ENCODE measurements at regions not wholly inside any gene's neighbourhood (a gene's known extent, or its start where the extent isn't known, plus 50 kb on each side); places are given as distances from the start of the nearest gene placed in this dataset.

DNA sequence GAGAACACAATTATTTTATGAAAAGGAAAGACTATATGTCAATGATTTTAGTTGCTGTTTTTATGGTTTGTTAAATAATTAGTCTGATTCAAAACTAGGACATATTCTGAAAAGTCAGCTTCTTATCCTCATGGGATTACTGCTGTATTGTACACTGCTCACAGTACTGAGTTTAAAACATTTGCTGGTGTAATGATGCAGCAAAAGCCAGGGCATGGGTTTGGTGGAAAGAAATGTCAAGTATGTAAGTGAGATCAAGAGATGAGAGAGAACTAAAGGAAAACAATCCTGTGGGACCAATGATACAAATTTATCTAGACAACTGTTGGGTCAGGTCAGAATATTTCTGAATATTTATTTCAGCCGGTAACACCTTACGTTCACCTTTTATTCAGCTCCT lies 210.1 kb upstream of the ARHGEF26 start:
- Mint-ChIP-seq H3K4me3 (ENCODE audit: low read depth, unreplicated experiment) (no peak overlapping the region), H3K9me3 (ENCODE audit: low read depth, unreplicated experiment) (peaks cover 3% of the 10 kb centered on the region), H3K36me3 (ENCODE audit: insufficient read depth, unreplicated experiment) (no peaks in the 10 kb centered on the region), H3K4me1 (ENCODE audit: low read depth, unreplicated experiment) (peaks cover 16% of the 10 kb centered on the region), H3K27ac (ENCODE audit: unreplicated experiment) (no peak overlapping the region), H3K27me3 (ENCODE audit: unreplicated experiment) (no peaks in the 10 kb centered on the region)
- no TSS peak for BruUV-seq (replicated peaks)
- intact Hi-C loops (cut with micrococcal nuclease; ENCODE audit: unreplicated experiment): no loop called here
- CTCF ChIA-PET: no interaction called here
- no peak for DNase-seq
- TF ChIP-seq, protein P1, sequence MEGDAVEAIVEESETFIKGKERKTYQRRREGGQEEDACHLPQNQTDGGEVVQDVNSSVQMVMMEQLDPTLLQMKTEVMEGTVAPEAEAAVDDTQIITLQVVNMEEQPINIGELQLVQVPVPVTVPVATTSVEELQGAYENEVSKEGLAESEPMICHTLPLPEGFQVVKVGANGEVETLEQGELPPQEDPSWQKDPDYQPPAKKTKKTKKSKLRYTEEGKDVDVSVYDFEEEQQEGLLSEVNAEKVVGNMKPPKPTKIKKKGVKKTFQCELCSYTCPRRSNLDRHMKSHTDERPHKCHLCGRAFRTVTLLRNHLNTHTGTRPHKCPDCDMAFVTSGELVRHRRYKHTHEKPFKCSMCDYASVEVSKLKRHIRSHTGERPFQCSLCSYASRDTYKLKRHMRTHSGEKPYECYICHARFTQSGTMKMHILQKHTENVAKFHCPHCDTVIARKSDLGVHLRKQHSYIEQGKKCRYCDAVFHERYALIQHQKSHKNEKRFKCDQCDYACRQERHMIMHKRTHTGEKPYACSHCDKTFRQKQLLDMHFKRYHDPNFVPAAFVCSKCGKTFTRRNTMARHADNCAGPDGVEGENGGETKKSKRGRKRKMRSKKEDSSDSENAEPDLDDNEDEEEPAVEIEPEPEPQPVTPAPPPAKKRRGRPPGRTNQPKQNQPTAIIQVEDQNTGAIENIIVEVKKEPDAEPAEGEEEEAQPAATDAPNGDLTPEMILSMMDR (IDR thresholded peaks at IDR 0.05; ENCODE audit: unreplicated experiment): no peak

DNA sequence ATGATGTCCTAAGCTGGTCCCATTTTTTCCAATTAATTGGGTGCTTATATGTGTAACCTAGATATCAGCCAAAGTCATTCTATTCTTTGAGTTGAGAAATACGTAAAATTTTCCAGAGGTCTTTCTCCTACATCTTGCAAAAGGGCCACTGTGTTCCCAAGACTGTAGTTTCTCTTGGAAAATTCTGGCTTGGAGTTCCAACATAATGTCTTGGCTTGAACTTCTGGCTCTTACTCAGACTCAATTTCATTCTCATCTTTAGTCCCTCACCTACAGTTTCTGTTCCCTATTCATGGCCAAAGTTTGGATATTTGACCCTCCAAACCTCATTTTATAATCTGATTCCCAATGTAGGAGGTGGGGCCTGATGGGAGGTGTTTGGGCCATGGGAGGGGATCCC lies 201.4 kb upstream of the ARHGEF26 start:
- Mint-ChIP-seq H3K9me3 (ENCODE audit: low read depth, unreplicated experiment) (peaks cover 6% of the 10 kb centered on the region), H3K27me3 (ENCODE audit: unreplicated experiment) (no peaks in the 10 kb centered on the region), H3K27ac (ENCODE audit: unreplicated experiment) (no peak overlapping the region), H3K4me1 (ENCODE audit: low read depth, unreplicated experiment) (no peaks in the 10 kb centered on the region), H3K4me3 (ENCODE audit: low read depth, unreplicated experiment) (no peak overlapping the region), H3K36me3 (ENCODE audit: insufficient read depth, unreplicated experiment) (no peaks in the 10 kb centered on the region)
- TF ChIP-seq, protein P1 (IDR thresholded peaks at IDR 0.05; ENCODE audit: unreplicated experiment): no peak
- DNase-seq: no peak
- CTCF ChIA-PET: no interaction called here
- no TSS peak for BruUV-seq (replicated peaks)
- intact Hi-C loops (cut with micrococcal nuclease; ENCODE audit: unreplicated experiment): no loop called here

DNA sequence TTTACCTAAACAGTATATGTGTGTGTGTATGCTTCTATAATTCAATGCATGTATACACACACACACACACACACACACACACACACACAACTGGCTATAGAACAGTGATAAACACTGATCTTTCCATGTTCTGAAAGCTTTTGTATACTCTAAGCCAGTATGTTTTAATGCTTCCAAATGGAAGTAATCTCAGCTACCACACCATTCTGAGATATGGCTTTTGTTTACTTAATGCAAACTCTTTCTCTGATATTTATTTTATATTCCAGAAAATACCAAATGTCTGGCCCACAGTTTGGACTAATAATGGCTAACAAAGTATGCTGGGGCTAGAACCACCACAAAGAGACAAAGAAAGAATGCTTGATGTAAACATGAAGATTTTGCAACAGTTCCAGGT lies 199.4 kb upstream of the ARHGEF26 start:
- Mint-ChIP-seq H3K27ac (ENCODE audit: unreplicated experiment) (no peak overlapping the region), H3K4me1 (ENCODE audit: low read depth, unreplicated experiment) (no peaks in the 10 kb centered on the region), H3K4me3 (ENCODE audit: low read depth, unreplicated experiment) (no peak overlapping the region), H3K27me3 (ENCODE audit: unreplicated experiment) (no peaks in the 10 kb centered on the region), H3K36me3 (ENCODE audit: insufficient read depth, unreplicated experiment) (no peaks in the 10 kb centered on the region), H3K9me3 (ENCODE audit: low read depth, unreplicated experiment) (peaks cover 3% of the 10 kb centered on the region)
- CTCF ChIA-PET: interaction anchor here (0.6 kb wide), 1 partner anchor 246 kb away, joined by 3 read pairs; no protein-coding TSS in a partner anchor
- intact Hi-C loops (cut with micrococcal nuclease; ENCODE audit: unreplicated experiment): no loop called here
- TF ChIP-seq, protein P1 (IDR thresholded peaks at IDR 0.05; ENCODE audit: unreplicated experiment): no peak
- BruUV-seq (replicated peaks): no TSS peak
- DNase-seq: no peak

DNA sequence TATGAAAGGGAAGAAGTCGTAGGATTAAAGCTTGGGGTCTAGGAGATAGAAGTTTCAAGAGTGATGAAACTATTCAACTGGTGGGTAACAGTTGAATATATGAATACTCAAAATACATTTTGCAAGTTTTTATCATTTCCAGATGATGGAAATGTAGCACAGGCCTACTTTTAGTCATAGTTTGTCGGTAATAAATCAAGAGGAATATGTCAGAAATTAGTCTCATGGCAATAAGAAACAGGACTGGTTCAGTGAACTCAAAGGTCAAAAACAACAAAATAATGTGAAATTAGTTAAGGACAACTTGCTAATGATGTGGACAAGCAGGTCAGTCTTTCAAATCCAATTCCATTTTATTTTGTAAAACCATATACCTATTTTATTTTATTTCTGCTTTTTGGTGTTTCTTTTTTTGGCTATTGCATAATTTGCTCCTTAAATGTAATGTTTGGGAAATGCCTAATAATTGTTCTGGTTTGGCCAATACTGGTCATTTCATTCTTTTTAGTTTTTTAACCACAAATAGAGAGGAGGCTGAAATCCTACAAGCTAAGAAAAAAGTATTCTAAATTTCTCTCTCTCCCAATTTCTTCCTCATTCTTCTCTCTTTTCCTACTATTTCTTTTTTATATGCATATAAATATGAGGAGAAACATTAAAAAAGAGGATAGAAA lies 195.2 kb upstream of the ARHGEF26 start:
- Mint-ChIP-seq H3K27ac (ENCODE audit: unreplicated experiment) (no peak overlapping the region), H3K9me3 (ENCODE audit: low read depth, unreplicated experiment) (no peaks in the 10 kb centered on the region), H3K4me3 (ENCODE audit: low read depth, unreplicated experiment) (no peak overlapping the region), H3K4me1 (ENCODE audit: low read depth, unreplicated experiment) (no peaks in the 10 kb centered on the region), H3K27me3 (ENCODE audit: unreplicated experiment) (no peaks in the 10 kb centered on the region), H3K36me3 (ENCODE audit: insufficient read depth, unreplicated experiment) (no peaks in the 10 kb centered on the region)
- intact Hi-C loops (cut with micrococcal nuclease; ENCODE audit: unreplicated experiment): loop anchor here (5.0 kb wide), 2 partner anchors 139 to 154 kb away; no protein-coding TSS in a partner anchor
- CTCF ChIA-PET: no interaction called here
- BruUV-seq (replicated peaks): no TSS peak
- TF ChIP-seq, protein P1 (IDR thresholded peaks at IDR 0.05; ENCODE audit: unreplicated experiment): no peak
- DNase-seq: no peak
